NCI-H1694 (cell line): ENCODE measurements at regions not wholly inside any gene's neighbourhood (a gene's known extent, or its start where the extent isn't known, plus 50 kb on each side); places are given as distances from the start of the nearest gene placed in this dataset.
"Not testable (repeated sequence)": the region's sequence is repeated elsewhere in the genome, so short reads cannot be mapped to it uniquely, and the experiment has no call there.

Experiments
- DNase-seq: peaks from one replicate; lab custom pipeline; 2025; lab: John Stamatoyannopoulos, UW

DNA sequence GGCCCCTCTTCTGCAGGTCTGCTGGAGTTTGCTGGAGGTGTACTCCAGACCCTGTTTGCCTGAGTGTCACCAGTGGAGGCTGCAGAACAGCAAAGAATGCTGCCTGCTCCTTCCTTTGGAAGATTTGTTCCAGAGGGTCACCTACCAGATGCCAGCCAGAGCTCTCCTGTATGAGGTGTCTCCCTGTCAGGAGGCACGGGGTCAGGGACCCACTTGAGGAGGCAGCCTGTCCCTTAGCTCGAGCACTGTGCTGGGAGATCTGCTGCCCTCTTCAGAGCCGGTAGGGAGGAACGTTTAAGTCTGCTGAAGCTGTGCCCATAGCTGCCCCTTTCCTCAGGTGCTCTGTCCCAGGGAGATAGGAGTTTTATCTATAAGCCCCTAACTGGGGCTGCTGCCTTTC, 207.9 kb downstream of the FAT3 start:
- no peak for DNase-seq

GRCh38 chr11:92436034-92436920, 211.7 kb downstream of the FAT3 start:
- DNase-seq: peak; percentile 44

DNA sequence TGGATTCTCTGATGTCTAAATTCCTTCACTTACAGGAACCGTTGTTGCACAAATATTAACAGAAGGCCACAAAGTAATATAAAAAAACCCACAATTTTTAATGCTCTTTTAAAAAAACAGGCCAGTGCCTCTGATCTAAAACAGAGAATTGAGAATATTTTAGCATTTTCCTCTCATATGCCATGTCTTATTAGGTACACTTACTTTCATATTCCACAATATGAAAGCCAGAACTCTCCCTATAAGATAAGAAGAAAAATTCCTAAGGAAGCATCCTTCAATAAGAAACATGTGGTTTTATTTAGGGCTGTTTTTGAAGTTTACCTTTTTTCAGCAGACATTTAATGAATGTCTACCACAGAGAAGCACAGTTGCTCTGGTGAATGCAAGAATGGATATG, 214.5 kb downstream of the FAT3 start:
- no peak for DNase-seq

- DNase-seq: no peak
Measured at GRCh38 chr11:92440701-92441442, 216.3 kb downstream of the FAT3 start.

DNA sequence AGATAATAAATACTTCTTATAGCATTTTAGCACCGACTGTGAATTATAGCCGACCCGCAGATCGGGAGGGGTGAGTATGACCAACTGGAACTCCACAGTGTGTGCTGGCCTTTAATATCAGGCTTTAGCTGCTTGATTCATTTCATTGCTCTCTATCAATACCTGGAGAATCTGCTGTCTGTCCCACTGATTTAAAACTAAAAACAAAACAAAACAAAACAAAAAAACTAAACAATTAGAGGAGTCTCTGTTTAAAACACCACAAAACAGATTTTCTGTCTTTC, 216.8 kb downstream of the FAT3 start:
- no peak for DNase-seq

- DNase-seq: no peak
Measured at GRCh38 chr11:92443199-92443598, 218.6 kb downstream of the FAT3 start.

DNA sequence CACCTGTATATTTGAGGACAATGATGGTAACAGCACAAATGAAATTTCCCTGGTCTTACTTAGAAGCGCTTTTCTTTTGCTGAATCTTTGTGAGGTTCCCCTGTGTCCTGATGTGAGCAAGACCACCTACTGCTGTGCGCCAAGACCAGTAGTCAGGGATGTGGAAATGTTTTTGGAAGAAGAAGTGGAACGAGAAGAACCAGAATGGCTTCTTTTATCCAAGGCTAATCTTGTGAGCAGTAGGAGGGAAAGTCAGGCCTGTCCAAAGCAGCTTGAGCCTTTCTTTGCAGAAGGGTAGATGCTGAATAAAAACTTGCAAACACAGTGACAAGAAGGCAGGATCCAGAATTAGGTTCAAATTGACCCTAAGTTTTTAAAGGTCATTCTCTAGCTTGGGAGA, 223.0 kb downstream of the FAT3 start:
- no peak for DNase-seq

DNA sequence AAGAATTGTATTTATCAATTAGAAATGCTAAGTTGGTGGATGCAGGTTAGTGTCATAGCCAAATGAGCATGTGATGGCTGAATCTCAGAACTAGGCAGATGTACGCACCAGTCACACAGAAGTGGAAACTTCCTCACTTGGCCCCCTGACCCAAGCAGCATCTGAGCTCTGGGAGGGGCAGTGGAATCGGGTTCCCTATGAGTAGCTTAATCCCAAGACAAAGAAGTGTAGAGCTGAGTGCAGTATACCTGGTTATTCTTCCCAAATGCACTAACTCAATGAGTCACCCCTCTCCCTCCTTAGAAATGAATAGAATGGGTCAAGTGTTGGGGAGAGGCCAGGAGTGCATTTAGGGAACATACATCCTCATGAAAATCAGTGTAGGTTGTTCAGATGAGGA, 224.6 kb downstream of the FAT3 start:
- no peak for DNase-seq

DNA sequence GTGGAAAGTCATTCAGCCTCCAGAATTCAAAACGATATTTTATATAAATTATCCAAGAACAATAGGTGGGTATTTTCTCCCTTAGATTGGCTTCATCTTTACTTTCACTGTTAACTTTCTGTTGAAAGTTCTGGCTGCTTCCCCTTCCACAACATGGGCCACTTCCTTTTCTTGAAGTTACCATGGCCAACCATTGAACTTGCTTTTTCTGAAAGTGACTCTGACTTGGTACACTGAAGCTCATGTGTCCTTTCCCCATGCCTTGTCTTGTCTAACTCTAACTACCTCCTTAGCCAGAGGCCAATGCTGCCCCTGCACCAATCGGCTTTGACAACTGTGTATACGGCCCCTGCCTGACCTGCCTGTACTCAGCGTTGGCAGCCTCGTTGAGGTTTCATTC, 225.2 kb downstream of the FAT3 start:
- no peak for DNase-seq

GRCh38 chr11:92451063-92451462, 226.4 kb downstream of the FAT3 start:
- DNase-seq: no peak

GRCh38 chr11:92453055-92453454, 228.4 kb downstream of the FAT3 start:
- DNase-seq: no peak

DNA sequence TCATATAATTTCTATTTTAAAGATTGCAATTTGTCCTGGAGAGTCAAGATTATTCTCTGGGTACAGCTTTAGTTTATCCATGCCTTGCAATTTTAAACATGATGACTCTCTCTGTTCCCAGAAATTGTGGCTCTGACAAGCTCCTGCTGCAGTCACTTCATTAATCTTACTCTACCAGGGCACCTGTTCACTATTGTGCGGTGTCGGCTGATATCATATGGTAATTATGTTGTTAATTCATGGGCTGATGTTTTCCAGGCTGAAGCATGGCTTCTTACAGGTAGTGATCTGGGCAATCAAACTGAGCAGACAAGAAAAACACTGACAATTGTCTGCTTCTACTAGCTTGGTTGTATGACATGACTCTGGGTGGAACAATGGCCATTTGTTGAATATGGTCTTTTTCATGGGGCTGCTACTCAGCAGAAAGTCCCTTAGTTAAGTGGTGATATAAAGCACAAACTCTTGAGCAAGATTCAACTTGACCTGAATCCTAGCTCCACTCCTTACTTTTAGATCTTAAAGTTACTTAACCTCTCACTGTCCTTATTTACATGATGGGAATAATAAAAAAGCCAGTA, 230.7 kb downstream of the FAT3 start:
- DNase-seq: no peak

DNA sequence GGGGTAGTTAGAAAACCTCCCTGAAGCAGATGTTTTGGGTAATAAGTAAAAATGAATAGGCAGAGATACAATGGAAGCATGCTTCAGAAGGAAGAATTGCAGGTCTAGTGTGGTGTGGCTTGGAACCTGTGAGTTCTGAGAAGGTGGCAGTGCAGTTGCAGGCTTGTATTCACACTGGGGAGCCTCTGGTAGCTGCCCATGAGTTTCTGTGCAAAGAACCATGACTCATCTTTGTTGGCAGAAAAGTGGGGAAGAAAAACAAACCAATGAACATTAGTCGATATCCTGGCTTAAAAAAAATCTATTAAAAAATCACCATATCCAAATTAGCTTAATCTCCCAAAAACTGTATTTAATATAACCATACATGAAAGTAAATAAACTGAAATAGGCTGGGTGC, 232.6 kb downstream of the FAT3 start:
- no peak for DNase-seq

GRCh38 chr11:92458486-92458885, 233.9 kb downstream of the FAT3 start:
- no peak for DNase-seq

DNA sequence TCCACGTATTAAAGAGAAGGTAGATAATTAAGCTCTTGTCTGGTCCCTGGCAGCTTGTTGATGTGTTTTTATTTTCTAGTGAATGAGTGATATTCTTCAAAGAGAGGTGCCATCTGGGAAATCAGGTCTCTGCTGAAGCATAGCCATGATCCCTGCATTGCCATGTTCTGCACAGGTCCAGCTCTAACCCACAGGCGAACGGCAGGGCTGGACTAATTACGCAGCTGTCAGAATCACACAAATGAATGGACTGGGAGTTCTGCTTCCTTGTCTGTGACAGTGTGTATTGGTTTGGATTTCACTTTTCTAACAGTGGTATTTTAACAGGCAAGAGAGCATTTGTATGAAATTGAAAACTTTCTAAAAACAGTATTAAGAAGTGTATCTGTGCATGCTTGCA, 235.6 kb downstream of the FAT3 start:
- DNase-seq: peak; percentile 27

DNA sequence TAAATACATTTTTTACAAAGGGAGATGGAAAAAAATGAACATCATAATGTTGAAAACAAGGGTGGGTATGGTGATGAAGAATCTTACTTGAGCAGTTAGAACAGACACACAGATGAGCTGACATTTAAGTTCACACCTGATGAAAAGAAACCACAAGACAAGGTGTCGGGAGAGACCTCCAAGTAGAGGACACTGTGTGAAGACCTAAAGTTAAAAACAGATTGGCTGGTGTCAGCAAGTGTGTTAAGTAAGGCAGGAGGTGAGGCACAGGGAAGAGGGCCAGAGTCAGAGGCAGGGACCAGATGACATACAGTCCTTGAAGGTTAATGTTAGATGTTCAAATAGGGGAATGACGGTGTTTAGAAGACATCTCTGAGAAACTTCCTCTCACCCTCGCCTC, 236.8 kb downstream of the FAT3 start:
- DNase-seq: no peak

- DNase-seq: no peak
Measured at GRCh38 chr11:92462821-92463220, 238.2 kb downstream of the FAT3 start.

DNA sequence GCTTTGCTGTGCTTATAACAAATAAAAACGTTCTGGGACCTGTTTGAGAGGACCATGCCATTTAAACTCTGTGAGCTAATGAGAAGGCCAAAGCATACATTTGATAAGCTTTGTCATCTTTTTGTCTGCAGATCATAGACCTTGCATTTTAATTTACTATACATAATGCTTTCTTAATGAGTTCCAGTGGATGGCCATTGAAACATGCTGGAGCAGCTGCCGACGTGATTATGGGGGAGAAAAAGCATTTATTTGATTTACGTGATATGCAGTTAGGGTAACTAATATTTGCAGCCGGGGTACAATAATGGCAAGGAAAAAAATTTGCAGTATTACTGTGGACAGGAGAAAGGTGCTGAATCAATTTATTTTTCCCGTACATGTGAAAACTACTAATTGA, 240.2 kb downstream of the FAT3 start:
- no peak for DNase-seq

GRCh38 chr11:92465410-92465809, 240.8 kb downstream of the FAT3 start:
- DNase-seq: not testable (repeated sequence)

DNA sequence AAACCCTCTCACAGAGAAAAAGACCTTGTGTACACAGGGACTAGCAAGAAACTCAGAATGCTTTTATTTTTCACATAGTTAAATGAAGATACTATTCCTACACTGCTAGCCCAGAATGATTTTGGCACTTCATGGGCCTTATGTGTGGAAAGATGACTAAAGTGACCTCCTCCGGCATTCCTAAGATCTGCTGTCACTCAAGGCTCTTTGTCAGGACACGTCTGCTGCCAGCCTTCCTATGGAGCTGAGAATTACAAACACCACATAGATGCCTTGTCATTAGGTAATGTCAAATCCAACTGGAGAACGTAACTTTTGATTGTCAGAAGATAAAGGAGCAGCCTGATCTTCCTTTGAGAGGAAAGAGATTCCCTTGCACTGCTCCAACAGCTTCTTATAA, 249.1 kb downstream of the FAT3 start:
- DNase-seq: no peak

DNA sequence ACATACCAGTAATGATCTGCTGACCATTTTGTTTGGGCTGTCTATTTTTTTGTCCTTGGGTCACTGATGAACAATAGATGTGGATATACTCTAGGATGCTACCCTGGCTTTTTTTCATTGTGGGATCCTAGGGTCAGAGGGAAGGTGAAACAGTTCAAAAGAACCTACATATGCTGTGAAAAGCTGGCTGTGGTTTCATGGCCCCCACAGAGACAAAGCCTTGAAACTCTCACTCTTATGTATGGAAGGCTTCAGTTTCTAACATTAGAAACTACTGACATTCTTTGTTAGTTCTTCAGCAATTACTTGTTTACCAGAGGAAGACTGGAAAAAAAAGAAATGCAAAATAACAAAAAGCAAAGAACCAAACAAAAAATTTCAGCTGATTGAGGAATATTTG, 250.7 kb downstream of the FAT3 start:
- no peak for DNase-seq

GRCh38 chr11:92475819-92476218, 251.2 kb downstream of the FAT3 start:
- DNase-seq: no peak

DNA sequence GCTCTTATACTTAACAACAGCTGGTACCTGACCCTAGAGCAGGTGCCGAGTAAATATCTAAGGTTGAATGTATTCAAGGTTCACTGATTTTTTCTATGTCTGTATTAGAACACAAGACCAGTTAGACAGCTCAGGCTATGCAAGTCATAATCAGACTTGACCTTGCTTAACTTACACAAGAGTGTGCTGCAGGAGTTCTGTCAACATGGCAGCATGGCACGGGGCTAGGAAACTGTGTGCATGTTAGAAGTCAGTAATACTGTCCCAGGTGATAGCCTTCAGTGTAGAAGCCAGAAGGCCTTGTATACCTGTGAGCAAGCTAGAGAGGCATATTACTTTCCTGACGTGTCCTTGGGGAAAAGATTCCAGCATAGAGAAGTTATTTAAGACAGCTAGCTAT, 253.1 kb downstream of the FAT3 start:
- DNase-seq: no peak
